Peyer's patch (tissue), 4 donors: ENCODE measurements at regions not wholly inside any gene's neighbourhood (a gene's known extent, or its start where the extent isn't known, plus 50 kb on each side); places are given as distances from the start of the nearest gene placed in this dataset.

Experiments used
- DNase-seq, 3 donors: peaks; one replicate each; pipeline ENCODE4 v3.0.0-alpha.2; 2017 to 2019
- H3K27ac ChIP-seq, 4 donors: fragments of 200-600 bp; sonication (generic); one replicate each; pipeline ENCODE4 v1.5.1; 2016 to 2019
- H3K27me3 ChIP-seq, 2 donors: fragments of 200-600 bp; sonication (generic); one replicate each; pipeline ENCODE4 v1.5.1; 2019
- H3K36me3 ChIP-seq, 3 donors: fragments of 200-600 bp; sonication (generic); one replicate each; pipeline ENCODE4 v1.5.1; 2016 to 2019
- H3K4me1 ChIP-seq, 4 donors: fragments of 200-600 bp; sonication (generic); one replicate each; pipeline ENCODE4 v1.5.1; 2016 to 2019
- H3K4me3 ChIP-seq, 4 donors: fragments of 200-600 bp; sonication (generic); 1 replicate in 3 of 4; 2 replicates in 1 of 4; pipeline ENCODE4 v1.5.1; 2016 to 2019; ENCODE audit warnings: mild to moderate bottlenecking in 1 of 4
- H3K9me3 ChIP-seq, 4 donors: fragments of 200-600 bp; sonication (generic); one replicate each; pipeline ENCODE4 v1.5.1; 2016 to 2019; ENCODE audit warnings: mild to moderate bottlenecking in 1 of 4
- POLR2A ChIP-seq, 2 donors: fragments of 450-650 bp; IDR thresholded peaks; one replicate each; pipeline ENCODE4 v1.5.1; 2017; ENCODE audit warnings: antibody characterized with exemption in 2 of 2, mild to moderate bottlenecking in 2 of 2, moderate library complexity in 2 of 2
- TF ChIP-seq, protein P1 (sequence below), 6 experiments: fragments of 450-650 bp in 4 of 6; fragments of 200-600 bp in 2 of 6; sonication (generic) in 1 of 6; IDR thresholded peaks; one replicate each; pipeline ENCODE4 v1.5.1; 2017 to 2019; ENCODE audit warnings: antibody characterized with exemption in 6 of 6, mild to moderate bottlenecking in 3 of 6, moderate library complexity in 1 of 6

- H3K9me3 ChIP-seq = no peaks in the 10 kb centered on the region
- H3K27ac ChIP-seq = no peak overlapping the region
- no peaks in the 10 kb centered on the region for H3K27me3 ChIP-seq
- TF ChIP-seq, protein P1, sequence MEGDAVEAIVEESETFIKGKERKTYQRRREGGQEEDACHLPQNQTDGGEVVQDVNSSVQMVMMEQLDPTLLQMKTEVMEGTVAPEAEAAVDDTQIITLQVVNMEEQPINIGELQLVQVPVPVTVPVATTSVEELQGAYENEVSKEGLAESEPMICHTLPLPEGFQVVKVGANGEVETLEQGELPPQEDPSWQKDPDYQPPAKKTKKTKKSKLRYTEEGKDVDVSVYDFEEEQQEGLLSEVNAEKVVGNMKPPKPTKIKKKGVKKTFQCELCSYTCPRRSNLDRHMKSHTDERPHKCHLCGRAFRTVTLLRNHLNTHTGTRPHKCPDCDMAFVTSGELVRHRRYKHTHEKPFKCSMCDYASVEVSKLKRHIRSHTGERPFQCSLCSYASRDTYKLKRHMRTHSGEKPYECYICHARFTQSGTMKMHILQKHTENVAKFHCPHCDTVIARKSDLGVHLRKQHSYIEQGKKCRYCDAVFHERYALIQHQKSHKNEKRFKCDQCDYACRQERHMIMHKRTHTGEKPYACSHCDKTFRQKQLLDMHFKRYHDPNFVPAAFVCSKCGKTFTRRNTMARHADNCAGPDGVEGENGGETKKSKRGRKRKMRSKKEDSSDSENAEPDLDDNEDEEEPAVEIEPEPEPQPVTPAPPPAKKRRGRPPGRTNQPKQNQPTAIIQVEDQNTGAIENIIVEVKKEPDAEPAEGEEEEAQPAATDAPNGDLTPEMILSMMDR (IDR thresholded peaks at IDR 0.05) = no peak
- TF ChIP-seq POLR2A (IDR thresholded peaks at IDR 0.05) = no peak
- H3K36me3 ChIP-seq = no peaks in the 10 kb centered on the region
- DNase-seq = no peak
- no peak overlapping the region for H3K4me3 ChIP-seq
- no peaks in the 10 kb centered on the region for H3K4me1 ChIP-seq
Measured at GRCh38 chr2:5148392-5149085, 543.6 kb upstream of the SOX11 start.

DNA sequence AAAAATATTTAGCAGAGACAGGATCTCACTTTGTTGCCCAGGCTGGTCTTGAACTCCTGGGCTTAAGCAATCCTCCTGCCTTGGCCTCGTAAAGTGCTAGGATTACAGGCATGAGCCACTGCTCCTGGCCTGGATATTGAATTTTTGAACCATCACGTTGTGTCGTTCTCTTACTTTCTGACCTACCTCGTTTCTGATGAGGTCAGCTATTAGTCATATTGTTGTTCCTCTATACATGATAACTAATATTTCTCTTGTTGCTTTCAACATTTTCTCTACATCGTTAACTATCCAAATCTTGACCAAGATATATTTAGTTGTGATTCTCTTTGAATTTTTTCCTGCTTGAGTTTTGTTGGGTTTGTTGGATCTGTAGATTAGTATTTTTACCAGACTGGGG lies 541.3 kb upstream of the SOX11 start:
- TF ChIP-seq, protein P1 (IDR thresholded peaks at IDR 0.05) = no peak
- no peak for TF ChIP-seq POLR2A (IDR thresholded peaks at IDR 0.05)
- H3K9me3 ChIP-seq = no peaks in the 10 kb centered on the region

GRCh38 chr2:5164776-5165525 lies 527.2 kb upstream of the SOX11 start:
- no peaks in the 10 kb centered on the region for H3K9me3 ChIP-seq
- DNase-seq = no peak
- no peak overlapping the region for H3K4me3 ChIP-seq
- no peaks in the 10 kb centered on the region for H3K4me1 ChIP-seq
- TF ChIP-seq, protein P1 (IDR thresholded peaks at IDR 0.05) = no peak
- TF ChIP-seq POLR2A (IDR thresholded peaks at IDR 0.05) = no peak
- H3K27me3 ChIP-seq = no peaks in the 10 kb centered on the region
- no peaks in the 10 kb centered on the region for H3K36me3 ChIP-seq
- no peak overlapping the region for H3K27ac ChIP-seq

More for the DNA sequence above, 541.3 kb upstream of the SOX11 start:
- Histone ChIP-seq H3K36me3 (no peaks in the 10 kb centered on the region), H3K4me1 (no peaks in the 10 kb centered on the region), H3K4me3 (no peak overlapping the region), H3K27ac (no peak overlapping the region), H3K27me3 (no peaks in the 10 kb centered on the region)
- no peak for DNase-seq

DNA sequence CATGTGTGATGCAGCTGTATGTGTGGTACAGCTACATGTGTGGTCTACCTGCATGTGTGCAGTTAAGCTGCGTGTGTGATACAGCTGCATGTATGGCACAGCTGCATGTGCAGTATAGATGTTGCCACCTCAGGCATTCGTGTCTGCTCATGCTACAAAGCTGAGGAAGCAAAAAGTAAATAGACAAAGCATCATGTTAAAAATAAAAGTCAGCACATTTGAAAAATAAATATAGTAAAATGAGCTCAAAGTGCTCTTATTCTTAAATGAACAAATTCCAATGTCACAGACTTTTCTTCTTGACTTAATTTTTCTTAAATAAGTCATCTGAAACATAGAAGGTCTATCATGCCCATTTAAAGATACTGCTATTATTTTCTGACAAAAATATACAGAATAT lies 519.3 kb upstream of the SOX11 start:
- H3K4me3 ChIP-seq = no peak overlapping the region
- DNase-seq = no peak
- H3K27ac ChIP-seq = no peak overlapping the region
- H3K36me3 ChIP-seq = no peaks in the 10 kb centered on the region
- no peaks in the 10 kb centered on the region for H3K27me3 ChIP-seq
- no peaks in the 10 kb centered on the region for H3K4me1 ChIP-seq
- TF ChIP-seq POLR2A (IDR thresholded peaks at IDR 0.05) = no peak
- TF ChIP-seq, protein P1 (IDR thresholded peaks at IDR 0.05) = no peak
- no peaks in the 10 kb centered on the region for H3K9me3 ChIP-seq

DNA sequence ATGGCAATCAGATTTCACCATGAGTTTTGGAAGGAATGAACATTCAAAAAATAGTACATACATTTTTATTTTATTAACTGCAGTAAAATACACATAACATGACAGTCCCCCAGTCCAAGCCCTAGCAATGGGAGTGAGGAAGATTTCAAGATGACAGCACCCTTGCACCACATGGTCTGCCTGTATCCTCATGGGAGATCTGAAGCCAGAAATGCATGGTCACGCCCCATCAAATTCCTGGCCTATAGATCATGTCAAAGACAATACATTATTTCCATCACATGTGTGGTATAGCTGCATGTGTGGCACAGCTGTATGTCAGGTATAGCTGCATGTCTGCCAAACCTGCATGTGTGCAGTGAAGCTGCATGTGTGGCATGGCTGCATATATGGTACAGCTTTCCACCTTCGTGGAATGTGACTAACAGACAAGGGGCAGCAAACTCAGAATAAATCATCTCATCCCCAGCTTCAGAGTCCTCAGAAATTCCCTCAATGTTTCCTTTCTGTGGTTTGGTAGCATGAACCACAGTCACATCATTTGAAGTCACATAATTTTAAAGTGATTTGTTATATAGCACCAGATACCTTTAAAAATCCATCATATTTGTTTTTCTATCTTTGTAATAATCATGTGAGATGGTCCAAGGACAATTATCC lies 518.2 kb upstream of the SOX11 start:
- Histone ChIP-seq H3K9me3 (no peaks in the 10 kb centered on the region), H3K27ac (no peak overlapping the region), H3K36me3 (no peaks in the 10 kb centered on the region), H3K4me1 (no peaks in the 10 kb centered on the region), H3K27me3 (no peaks in the 10 kb centered on the region), H3K4me3 (no peak overlapping the region)
- no peak for DNase-seq
- TF ChIP-seq, protein P1 (IDR thresholded peaks at IDR 0.05) = no peak
- TF ChIP-seq POLR2A (IDR thresholded peaks at IDR 0.05) = no peak
